Panc1 (cell line): ENCODE measurements at regions not wholly inside any gene's neighbourhood (a gene's known extent, or its start where the extent isn't known, plus 50 kb on each side); places are given as distances from the start of the nearest gene placed in this dataset.

Experiments
- ATAC-seq: fragments of 200-7000 bp; cut with Tn5 transposase; 2 replicates; pipeline ENCODE4 v1.9.1; 2020; ENCODE audit warnings: mild to moderate bottlenecking, moderate library complexity
- BruUV-seq: library from RNA; stranded (reverse); fragments of 400-500 nt; replicated peaks from 2 replicates; lab custom pipeline; 2021; lab: Mats Ljungman, UMichigan
- CTCF ChIA-PET: fragments of 300-600 bp; sonication (Branson Sonifier 250); formaldehyde crosslinking; loops from one replicate; lab custom pipeline; 2022; ENCODE audit warnings: antibody characterized with exemption; lab: Charles Lee
- POLR2A ChIA-PET: fragments of 300-600 bp; sonication (Branson Sonifier 250); formaldehyde crosslinking; loops from one replicate; lab custom pipeline; 2022; ENCODE audit warnings: antibody characterized with exemption; lab: Charles Lee
- DNase-seq: peaks from one replicate; pipeline ENCODE4 v3.0.0-alpha.2; 2010; ENCODE audit warnings: low read depth, low spot score
- H3K27ac ChIP-seq: 2 replicates; pipeline ENCODE4 v1.5.1; 2011; ENCODE audit warnings: mild to moderate bottlenecking, low read length, inconsistent platforms
- H3K27me3 ChIP-seq: fragments of 200-500 bp; sonication (Bioruptor generic); 2 replicates; pipeline ENCODE4 v1.6.0; 2014; ENCODE audit warnings: low read length, inconsistent platforms; ENCODE audit not compliant: control insufficient read depth, insufficient read depth
- H3K36me3 ChIP-seq: fragments of 200-500 bp; sonication (Bioruptor generic); 2 replicates; pipeline ENCODE4 v1.5.1; 2014; ENCODE audit warnings: inconsistent platforms, mild to moderate bottlenecking, low read length, moderate library complexity; ENCODE audit not compliant: control insufficient read depth, insufficient read depth
- H3K4me1 ChIP-seq: 2 replicates; pipeline ENCODE4 v1.5.1; 2011; ENCODE audit warnings: inconsistent platforms, mild to moderate bottlenecking, low read length, moderate library complexity; ENCODE audit not compliant: control insufficient read depth, insufficient read depth
- H3K4me3 ChIP-seq, 2 experiments: 2 replicates each; pipeline ENCODE4 v1.5.1; 2011 to 2012; ENCODE audit warnings: low read depth in 2 of 2, low read length in 2 of 2, mild to moderate bottlenecking in 2 of 2, inconsistent platforms in 1 of 2, moderate library complexity in 1 of 2
- H3K9me3 ChIP-seq: fragments of 200-500 bp; sonication (Bioruptor generic); 2 replicates; pipeline ENCODE4 v1.5.1; 2014; ENCODE audit warnings: low read depth, mild to moderate bottlenecking, inconsistent platforms, low read length, moderate library complexity; ENCODE audit not compliant: control insufficient read depth, insufficient read depth
- CTCF ChIP-seq: fragments of 450-650 bp; IDR thresholded peaks from 2 replicates; pipeline ENCODE4 v1.5.1; 2017; ENCODE audit warnings: mild to moderate bottlenecking
- POLR2AphosphoS5 ChIP-seq: IDR thresholded peaks from 2 replicates; pipeline ENCODE4 v1.6.1; 2012; ENCODE audit warnings: mild to moderate bottlenecking, low read depth, low read length, moderate library complexity
- SIN3A ChIP-seq: IDR thresholded peaks from 2 replicates; pipeline ENCODE4 v1.6.1; 2012; ENCODE audit warnings: low read depth, mild to moderate bottlenecking, low read length, moderate library complexity, borderline replicate concordance; ENCODE audit not compliant: insufficient read depth
- TCF7L2 ChIP-seq: IDR thresholded peaks from 2 replicates; pipeline ENCODE4 v1.6.1; 2011; ENCODE audit warnings: mild to moderate bottlenecking, low read depth, low read length, inconsistent platforms
- in situ Hi-C: cut with HindIII; loops from 2 replicates; pipeline ENCODE4 v1.10.0; 2016; ENCODE audit warnings: low sequenced_read_pairs, low pct_unique_long_range_greater_than_20kb
- intact Hi-C: fragments of 100-400 bp; cut with micrococcal nuclease; formaldehyde crosslinking; loops from one replicate; pipeline ENCODE4 v1.10.0; 2022; ENCODE audit not compliant: unreplicated experiment
- TF ChIP-seq, protein P1 (sequence below), 2 experiments: IDR thresholded peaks; 2 replicates each; pipeline ENCODE4 v1.6.1; 2011 to 2012; ENCODE audit warnings: low read depth in 2 of 2, control low read depth in 1 of 2, low read length in 1 of 2, mild to moderate bottlenecking in 1 of 2, moderate library complexity in 1 of 2; ENCODE audit not compliant: insufficient read depth in 1 of 2

GRCh38 chr2:222058819-222059445, 239.9 kb downstream of the PAX3 start:
- H3K27ac ChIP-seq, result no peak overlapping the region
- H3K4me3 ChIP-seq, result no peak overlapping the region
- DNase-seq (no peak), ATAC-seq (no peak)
- ChIA-PET CTCF (no interaction called here), POLR2A (no interaction called here)
- H3K9me3 ChIP-seq, result no peaks in the 10 kb centered on the region
- H3K27me3 ChIP-seq, result peaks cover 2% of the 10 kb centered on the region
- no peaks in the 10 kb centered on the region for H3K36me3 ChIP-seq
- no peak for TF ChIP-seq TCF7L2
- no peak for TF ChIP-seq SIN3A
- TF ChIP-seq, protein P1, sequence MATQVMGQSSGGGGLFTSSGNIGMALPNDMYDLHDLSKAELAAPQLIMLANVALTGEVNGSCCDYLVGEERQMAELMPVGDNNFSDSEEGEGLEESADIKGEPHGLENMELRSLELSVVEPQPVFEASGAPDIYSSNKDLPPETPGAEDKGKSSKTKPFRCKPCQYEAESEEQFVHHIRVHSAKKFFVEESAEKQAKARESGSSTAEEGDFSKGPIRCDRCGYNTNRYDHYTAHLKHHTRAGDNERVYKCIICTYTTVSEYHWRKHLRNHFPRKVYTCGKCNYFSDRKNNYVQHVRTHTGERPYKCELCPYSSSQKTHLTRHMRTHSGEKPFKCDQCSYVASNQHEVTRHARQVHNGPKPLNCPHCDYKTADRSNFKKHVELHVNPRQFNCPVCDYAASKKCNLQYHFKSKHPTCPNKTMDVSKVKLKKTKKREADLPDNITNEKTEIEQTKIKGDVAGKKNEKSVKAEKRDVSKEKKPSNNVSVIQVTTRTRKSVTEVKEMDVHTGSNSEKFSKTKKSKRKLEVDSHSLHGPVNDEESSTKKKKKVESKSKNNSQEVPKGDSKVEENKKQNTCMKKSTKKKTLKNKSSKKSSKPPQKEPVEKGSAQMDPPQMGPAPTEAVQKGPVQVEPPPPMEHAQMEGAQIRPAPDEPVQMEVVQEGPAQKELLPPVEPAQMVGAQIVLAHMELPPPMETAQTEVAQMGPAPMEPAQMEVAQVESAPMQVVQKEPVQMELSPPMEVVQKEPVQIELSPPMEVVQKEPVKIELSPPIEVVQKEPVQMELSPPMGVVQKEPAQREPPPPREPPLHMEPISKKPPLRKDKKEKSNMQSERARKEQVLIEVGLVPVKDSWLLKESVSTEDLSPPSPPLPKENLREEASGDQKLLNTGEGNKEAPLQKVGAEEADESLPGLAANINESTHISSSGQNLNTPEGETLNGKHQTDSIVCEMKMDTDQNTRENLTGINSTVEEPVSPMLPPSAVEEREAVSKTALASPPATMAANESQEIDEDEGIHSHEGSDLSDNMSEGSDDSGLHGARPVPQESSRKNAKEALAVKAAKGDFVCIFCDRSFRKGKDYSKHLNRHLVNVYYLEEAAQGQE (IDR thresholded peaks at IDR 0.05; ENCODE audit: insufficient read depth in 1 of 2, low read depth in 2 of 2, low read length in 1 of 2), result no peak
- no peak for TF ChIP-seq CTCF
- TF ChIP-seq POLR2AphosphoS5, result no peak
- BruUV-seq, result no TSS peak
- intact Hi-C loops, result loop anchor here (5.0 kb wide), 2 partner anchors 263 to 503 kb away; a partner anchor contains a TSS
- no peaks in the 10 kb centered on the region for H3K4me1 ChIP-seq
- in situ Hi-C loops, result no loop called here

GRCh38 chr2:222057347-222058073, 241.3 kb downstream of the PAX3 start:
- BruUV-seq, result no TSS peak
- ATAC-seq, result no peak
- in situ Hi-C loops, result no loop called here

More at GRCh38 chr2:222057347-222058073, 241.3 kb downstream of the PAX3 start:
- peaks cover 2% of the 10 kb centered on the region for H3K27me3 ChIP-seq
- intact Hi-C loops, result loop anchor here (5.0 kb wide), 2 partner anchors 265 to 505 kb away; a partner anchor contains a TSS
- no peak overlapping the region for H3K27ac ChIP-seq
- TF ChIP-seq TCF7L2, result no peak
- TF ChIP-seq CTCF, result peak; percentile 69
- no peaks in the 10 kb centered on the region for H3K36me3 ChIP-seq
- no peaks in the 10 kb centered on the region for H3K4me1 ChIP-seq
- no peaks in the 10 kb centered on the region for H3K9me3 ChIP-seq
- H3K4me3 ChIP-seq, result no peak overlapping the region
- CTCF ChIA-PET, result interaction anchor here (0.6 kb wide), 1 partner anchor 43 kb away, joined by 5 read pairs; no protein-coding TSS in a partner anchor
- POLR2A ChIA-PET, result no interaction called here
- DNase-seq, result peak; percentile 7
